Keratinocyte (primary cell): ENCODE measurements at regions not wholly inside any gene's neighbourhood (a gene's known extent, or its start where the extent isn't known, plus 50 kb on each side); places are given as distances from the start of the nearest gene placed in this dataset.
"Not testable (repeated sequence)": the region's sequence is repeated elsewhere in the genome, so short reads cannot be mapped to it uniquely, and the experiment has no call there.

ENCODE experiments used
- CTCF ChIP-seq, 3 experiments: IDR thresholded peaks in 1 of 3; conservative IDR thresholded peaks in 1 of 3; optimal IDR thresholded peaks in 1 of 3; 2 replicates in 2 of 3; 3 replicates in 1 of 3; pipeline versions ENCODE3 to v1.5.1; 2011; ENCODE audit warnings: low read length in 3 of 3, mild to moderate bottlenecking in 3 of 3, moderate library complexity in 2 of 3, control low read depth in 1 of 3, inconsistent platforms in 1 of 3; ENCODE audit not compliant: insufficient read depth in 2 of 3; ENCODE audit errors: extremely low read depth in 1 of 3
- EZH2 ChIP-seq: IDR thresholded peaks from one replicate; pipeline ENCODE4 v1.6.1; 2012; ENCODE audit warnings: inconsistent platforms, mild to moderate bottlenecking, low read length, moderate library complexity

DNA sequence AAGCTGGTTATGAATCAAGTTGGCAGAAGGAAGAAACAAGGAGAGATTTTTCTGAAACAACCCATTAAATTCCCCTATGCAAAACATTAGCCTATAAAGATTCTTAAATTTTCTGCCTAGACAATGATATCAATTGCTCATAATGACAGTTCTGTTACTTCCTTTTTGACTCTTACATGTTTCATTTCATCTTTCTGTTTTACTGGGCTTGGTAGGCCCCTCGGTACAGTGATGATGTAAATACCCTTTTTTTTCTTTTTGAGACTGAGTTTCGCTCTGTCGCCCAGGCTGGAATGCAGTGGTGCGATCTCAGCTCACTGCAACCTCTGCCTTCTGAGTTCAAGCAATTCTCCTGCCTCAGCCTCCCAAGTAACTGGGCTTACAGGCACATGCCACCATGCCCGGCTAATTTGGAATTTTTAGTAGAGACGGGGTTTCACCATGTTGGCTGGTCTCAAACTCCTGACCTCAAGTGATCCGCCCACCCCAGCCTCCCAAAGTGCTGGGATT, 83.4 kb upstream of the C7orf33 start:
- TF ChIP-seq CTCF (optimal IDR thresholded peaks at IDR 0.05 in 1 of 3, IDR thresholded peaks at IDR 0.05 in 1 of 3, conservative IDR thresholded peaks at IDR 0.05 in 1 of 3; ENCODE audit: extremely low read depth in 1 of 3, insufficient read depth in 2 of 3, low read length in 3 of 3); EZH2: not testable (repeated sequence)
